Activated T-helper 1 cell treated with anti-CD3 and anti-CD28 coated beads, Interleukin-12 subunit alpha, Interleukin-12 subunit beta, Interleukin-2, Interleukin-4 antibody, amounts not matched to agents 30 ng/mL and 10 ng/mL and 1 ng/mL, durations not matched to agents 14 hours and 24 hours and 36 hours (primary cell): ENCODE measurements at regions not wholly inside any gene's neighbourhood (a gene's known extent, or its start where the extent isn't known, plus 50 kb on each side); places are given as distances from the start of the nearest gene placed in this dataset.
"Not testable (repeated sequence)": the region's sequence is repeated elsewhere in the genome, so short reads cannot be mapped to it uniquely, and the experiment has no call there.

Experiments
- DNase-seq: peaks from one replicate; pipeline ENCODE4 v3.0.0; 2021; ENCODE audit warnings: low spot score
- H3K27ac Mint-ChIP-seq: one replicate; pipeline ENCODE4 v1.8.0; 2021; ENCODE audit warnings: mild to moderate bottlenecking, mixed read lengths
- H3K27me3 Mint-ChIP-seq: one replicate; pipeline ENCODE4 v1.8.0; 2022; ENCODE audit warnings: mild to moderate bottlenecking, moderate library complexity, mixed read lengths; ENCODE audit not compliant: insufficient read depth
- H3K36me3 Mint-ChIP-seq: one replicate; pipeline ENCODE4 v1.8.0; 2021; ENCODE audit warnings: low read depth, mixed read lengths
- H3K4me1 Mint-ChIP-seq: one replicate; pipeline ENCODE4 v1.8.0; 2021; ENCODE audit warnings: low read depth, mixed read lengths
- H3K4me3 Mint-ChIP-seq: one replicate; pipeline ENCODE4 v1.8.0; 2021; ENCODE audit warnings: mild to moderate bottlenecking, moderate library complexity, mixed read lengths
- H3K9me3 Mint-ChIP-seq: one replicate; pipeline ENCODE4 v1.8.0; 2021; ENCODE audit warnings: mixed read lengths
- intact Hi-C: fragments of 100-400 bp; cut with micrococcal nuclease; formaldehyde crosslinking; loops from one replicate; pipeline ENCODE4 v1.15.1; 2024

DNA sequence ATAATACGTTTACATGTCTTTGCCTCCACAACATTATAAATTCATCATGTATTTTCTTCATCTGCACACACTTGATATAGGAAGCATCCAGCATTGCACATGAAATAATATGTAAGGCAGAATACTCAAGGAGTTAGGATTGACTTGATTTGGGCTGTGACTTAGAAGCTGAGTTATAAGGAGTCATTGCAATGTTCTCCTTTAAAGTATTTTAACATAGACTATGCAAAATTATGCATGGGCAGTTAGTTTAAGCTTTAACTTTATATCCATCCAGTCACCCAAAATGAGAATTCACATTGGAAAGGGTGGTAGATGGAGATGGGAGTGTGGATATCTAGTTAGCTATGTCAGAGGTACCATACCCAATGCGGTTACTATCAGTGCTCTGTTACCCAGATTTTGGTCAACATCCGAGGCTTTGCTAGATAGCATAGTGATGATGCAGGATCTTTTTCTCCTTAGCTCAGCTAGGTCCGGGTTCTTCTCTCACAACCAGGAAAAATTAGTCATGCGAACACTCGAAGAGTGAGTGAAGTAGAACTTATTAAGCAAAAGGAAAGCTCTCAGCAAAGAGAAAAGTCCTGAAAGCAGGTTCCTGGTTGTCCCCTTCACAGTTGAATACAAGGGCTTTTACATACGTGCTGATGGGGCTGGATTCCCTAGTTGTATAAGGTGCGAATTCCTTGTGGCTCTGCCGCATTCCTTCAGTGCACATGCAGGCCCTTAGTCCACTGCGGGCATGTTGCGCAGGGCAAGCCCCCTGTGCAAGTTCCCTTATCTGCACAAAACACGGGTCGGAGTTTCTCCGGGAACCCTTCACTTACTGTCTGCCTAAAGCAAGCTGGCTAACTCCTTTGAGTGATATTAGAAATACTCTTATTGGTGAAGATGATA, 73.1 kb upstream of the FAM20A start:
- no peaks in the 10 kb centered on the region for H3K4me1 Mint-ChIP-seq
- H3K36me3 Mint-ChIP-seq, result no peaks in the 10 kb centered on the region
- no peak overlapping the region for H3K4me3 Mint-ChIP-seq
- DNase-seq, result no peak
- no peak overlapping the region for H3K27ac Mint-ChIP-seq
- peaks cover 3% of the 10 kb centered on the region for H3K27me3 Mint-ChIP-seq
- no peaks in the 10 kb centered on the region for H3K9me3 Mint-ChIP-seq
- intact Hi-C loops, result no loop called here

- no peak for DNase-seq
- no peak overlapping the region for H3K27ac Mint-ChIP-seq
- no peaks in the 10 kb centered on the region for H3K36me3 Mint-ChIP-seq
- intact Hi-C loops, result no loop called here
- no peak overlapping the region for H3K4me3 Mint-ChIP-seq
- no peaks in the 10 kb centered on the region for H3K9me3 Mint-ChIP-seq
- H3K27me3 Mint-ChIP-seq, result peaks cover 9% of the 10 kb centered on the region
- no peaks in the 10 kb centered on the region for H3K4me1 Mint-ChIP-seq
Observed at GRCh38 chr17:68670967-68671693, 70.0 kb upstream of the FAM20A start.

DNA sequence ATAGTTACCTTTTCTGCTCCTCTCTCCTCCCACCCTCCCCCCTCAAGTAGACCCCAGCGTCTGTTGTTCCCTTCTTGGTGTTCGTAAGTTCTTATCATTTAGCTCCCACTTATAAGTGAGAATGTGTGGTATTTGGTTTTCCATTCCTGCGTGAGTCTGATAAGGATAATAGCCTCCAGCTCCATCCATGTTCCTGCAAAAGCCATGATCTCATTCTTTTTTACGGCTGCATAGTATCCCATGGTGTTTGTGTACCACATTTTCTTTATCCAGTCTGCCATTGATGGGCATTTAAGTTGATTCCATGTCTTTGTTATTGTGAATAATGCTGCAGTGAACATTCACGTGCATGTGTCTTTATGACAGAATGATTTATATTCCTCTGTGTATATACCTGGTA, 65.3 kb upstream of the FAM20A start:
- H3K9me3 Mint-ChIP-seq, H3K36me3 Mint-ChIP-seq, intact Hi-C loops, DNase-seq, H3K27ac Mint-ChIP-seq, H3K4me1 Mint-ChIP-seq, H3K4me3 Mint-ChIP-seq: not testable (repeated sequence)
- peaks cover 11% of the 10 kb centered on the region for H3K27me3 Mint-ChIP-seq

DNA sequence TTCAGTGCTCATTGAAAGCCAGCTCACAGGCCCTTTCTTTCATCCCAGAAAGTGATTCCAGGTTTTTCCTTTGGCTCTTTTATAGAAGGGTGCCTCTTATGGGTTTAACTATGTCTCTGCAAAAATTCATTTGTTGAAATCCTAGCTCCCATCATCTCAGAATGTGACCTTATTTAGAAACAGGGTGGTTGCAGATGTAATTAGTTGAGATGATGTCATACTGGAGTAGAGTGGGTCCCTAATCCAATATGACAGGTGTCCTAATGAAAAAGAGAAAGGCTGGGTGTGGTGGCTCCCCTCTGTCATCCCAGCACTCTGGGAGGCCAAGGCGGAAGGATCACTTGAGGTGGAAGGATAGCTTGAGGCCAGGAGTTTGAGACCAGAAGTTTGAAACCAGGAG, 64.2 kb upstream of the FAM20A start:
- H3K4me1 Mint-ChIP-seq, result no peaks in the 10 kb centered on the region
- H3K27me3 Mint-ChIP-seq, result peaks cover 11% of the 10 kb centered on the region
- H3K27ac Mint-ChIP-seq, result no peak overlapping the region
- DNase-seq, result no peak
- no peaks in the 10 kb centered on the region for H3K9me3 Mint-ChIP-seq
- intact Hi-C loops, result no loop called here
- no peak overlapping the region for H3K4me3 Mint-ChIP-seq
- H3K36me3 Mint-ChIP-seq, result no peaks in the 10 kb centered on the region

GRCh38 chr17:68662479-68662878, 61.3 kb upstream of the FAM20A start:
- DNase-seq, result no peak
- Mint-ChIP-seq H3K27me3 (peaks cover 7% of the 10 kb centered on the region), H3K36me3 (no peaks in the 10 kb centered on the region), H3K27ac (no peak overlapping the region), H3K4me3 (no peak overlapping the region), H3K9me3 (no peaks in the 10 kb centered on the region), H3K4me1 (no peaks in the 10 kb centered on the region)
- intact Hi-C loops, result no loop called here

DNA sequence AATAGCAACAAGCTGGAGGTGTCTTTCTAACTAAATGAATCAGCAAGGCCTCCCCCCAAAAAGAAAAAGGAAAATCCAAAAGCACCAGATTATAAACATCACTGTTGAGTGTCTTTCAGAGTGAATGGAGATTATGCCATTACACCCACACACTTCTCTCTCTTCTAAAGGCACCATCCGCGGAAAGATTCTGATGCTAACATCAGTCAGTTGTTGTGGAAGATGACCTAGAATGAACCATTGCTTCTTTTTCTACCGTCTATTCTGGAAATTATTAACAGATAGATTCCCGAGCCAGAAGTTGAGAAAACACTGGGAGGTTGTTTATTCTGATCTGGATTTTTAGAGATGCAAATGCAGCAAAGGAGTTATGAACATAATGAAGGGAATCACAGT, 60.9 kb upstream of the FAM20A start:
- Mint-ChIP-seq H3K4me1 (no peaks in the 10 kb centered on the region), H3K27ac (no peak overlapping the region), H3K9me3 (no peaks in the 10 kb centered on the region), H3K4me3 (no peak overlapping the region), H3K27me3 (peaks cover 7% of the 10 kb centered on the region), H3K36me3 (no peaks in the 10 kb centered on the region)
- no peak for DNase-seq
- intact Hi-C loops, result no loop called here

DNA sequence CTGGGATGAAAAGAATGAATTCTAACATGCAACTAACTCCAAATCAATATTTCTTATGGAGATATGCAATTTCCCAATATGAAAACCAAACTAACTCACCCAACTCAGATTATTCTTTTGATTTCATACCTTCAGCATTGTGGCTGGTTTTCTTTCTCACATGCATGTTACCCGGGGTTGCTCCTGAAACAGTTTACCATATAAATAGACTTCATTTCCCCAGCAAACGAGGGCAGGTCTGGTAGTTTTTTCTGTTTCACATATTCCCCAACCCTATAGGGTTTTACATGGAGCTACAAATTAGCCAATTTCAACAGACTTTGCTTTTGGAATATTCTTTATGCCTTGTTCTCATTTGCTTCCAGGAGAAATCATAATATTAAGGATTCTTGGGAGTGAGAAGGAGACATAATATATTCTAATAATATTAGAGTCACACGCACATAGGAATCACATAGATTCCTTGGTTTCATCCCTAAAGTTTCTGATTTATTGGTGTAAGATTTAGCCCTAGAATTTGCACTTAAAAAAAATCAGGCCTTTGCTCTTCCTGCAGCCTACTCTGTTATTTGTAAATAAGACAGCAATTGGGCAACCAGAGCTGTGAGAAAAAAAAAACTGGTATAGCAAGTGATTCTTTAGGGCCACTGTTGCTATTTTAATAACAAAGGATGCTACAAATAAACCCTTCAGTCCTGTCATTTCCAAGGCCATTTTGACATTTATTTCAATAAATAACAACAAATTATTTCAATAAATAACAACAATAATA, 60.3 kb upstream of the FAM20A start:
- Mint-ChIP-seq H3K27me3 (peaks cover 7% of the 10 kb centered on the region), H3K27ac (no peak overlapping the region), H3K9me3 (no peaks in the 10 kb centered on the region), H3K4me1 (no peaks in the 10 kb centered on the region), H3K4me3 (no peak overlapping the region), H3K36me3 (no peaks in the 10 kb centered on the region)
- DNase-seq, result no peak
- intact Hi-C loops, result no loop called here

GRCh38 chr17:68660302-68660701, 59.1 kb upstream of the FAM20A start:
- no peaks in the 10 kb centered on the region for H3K36me3 Mint-ChIP-seq
- DNase-seq, result no peak
- H3K27me3 Mint-ChIP-seq, result peaks cover 3% of the 10 kb centered on the region
- H3K27ac Mint-ChIP-seq, result no peak overlapping the region
- H3K9me3 Mint-ChIP-seq, result no peaks in the 10 kb centered on the region
- H3K4me1 Mint-ChIP-seq, result no peaks in the 10 kb centered on the region
- no peak overlapping the region for H3K4me3 Mint-ChIP-seq
- intact Hi-C loops, result no loop called here

DNA sequence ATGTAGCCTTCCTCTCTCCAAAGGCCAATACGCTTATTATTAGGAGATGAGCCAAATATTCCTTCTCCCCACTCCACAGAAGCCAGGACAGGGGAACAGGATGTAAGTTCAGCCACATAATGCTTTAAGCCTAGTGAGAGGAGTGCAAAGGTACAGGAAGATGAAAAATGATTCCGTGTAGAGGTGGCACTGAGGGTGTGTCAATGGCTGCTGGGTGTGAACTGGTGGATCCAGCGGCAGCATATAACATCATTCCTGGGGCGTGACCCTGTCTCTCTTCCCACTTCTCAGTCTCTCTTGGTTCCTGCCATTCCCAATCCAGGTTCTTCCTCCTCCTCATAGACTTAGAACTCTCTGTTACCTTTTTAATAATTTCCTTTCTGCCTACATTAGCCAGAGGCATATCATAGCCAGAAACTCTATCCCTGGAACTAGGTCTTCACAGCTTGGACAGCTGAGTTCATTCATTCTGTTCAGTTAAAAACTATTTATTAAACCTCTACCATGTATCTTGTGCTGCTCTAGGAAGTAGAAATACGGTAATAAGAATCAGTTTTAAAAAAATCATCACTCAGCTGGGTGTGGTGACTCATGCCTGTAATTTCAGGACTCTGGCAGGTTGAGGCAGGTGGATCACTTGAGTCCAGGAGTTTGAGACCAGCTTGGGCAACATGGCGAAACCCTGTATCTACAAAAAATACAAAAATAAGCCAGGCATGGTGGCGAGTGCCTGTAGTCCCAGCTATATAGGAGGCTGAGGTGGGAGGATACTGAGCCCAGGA, 58.0 kb upstream of the FAM20A start:
- H3K27me3 Mint-ChIP-seq, result peaks cover 2% of the 10 kb centered on the region
- no peak for DNase-seq
- intact Hi-C loops, result no loop called here
- no peaks in the 10 kb centered on the region for H3K9me3 Mint-ChIP-seq
- H3K36me3 Mint-ChIP-seq, result no peaks in the 10 kb centered on the region
- no peak overlapping the region for H3K27ac Mint-ChIP-seq
- no peaks in the 10 kb centered on the region for H3K4me1 Mint-ChIP-seq
- H3K4me3 Mint-ChIP-seq, result no peak overlapping the region

DNA sequence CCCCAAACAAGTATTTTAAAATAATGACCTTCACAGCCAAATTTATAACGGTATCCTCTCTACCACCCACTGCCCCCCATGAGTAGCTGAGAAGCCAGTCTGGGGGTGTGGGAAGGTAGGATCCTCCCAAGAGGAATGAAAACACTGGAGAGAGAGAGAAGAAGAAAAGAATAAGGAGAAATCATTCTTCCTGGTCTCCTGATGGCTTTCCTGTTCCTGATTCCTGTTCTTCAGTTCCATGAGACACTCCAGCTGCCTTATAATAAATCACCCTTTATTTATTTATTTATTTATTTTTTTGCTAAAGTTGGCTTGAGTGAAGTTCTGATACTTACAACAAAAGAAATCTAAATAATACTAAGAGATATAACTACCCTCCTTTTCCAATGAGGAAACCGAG, 56.4 kb upstream of the FAM20A start:
- H3K9me3 Mint-ChIP-seq, result no peaks in the 10 kb centered on the region

GRCh38 chr17:68657166-68657565, 56.0 kb upstream of the FAM20A start:
- H3K27ac Mint-ChIP-seq, result no peak overlapping the region
- H3K4me3 Mint-ChIP-seq, result no peak overlapping the region
- H3K36me3 Mint-ChIP-seq, result no peaks in the 10 kb centered on the region
- intact Hi-C loops, result no loop called here
- no peak for DNase-seq
- no peaks in the 10 kb centered on the region for H3K9me3 Mint-ChIP-seq
- H3K27me3 Mint-ChIP-seq, result peaks cover 2% of the 10 kb centered on the region
- H3K4me1 Mint-ChIP-seq, result no peaks in the 10 kb centered on the region

More for the DNA sequence above, 56.4 kb upstream of the FAM20A start:
- intact Hi-C loops, result no loop called here
- Mint-ChIP-seq H3K4me3 (no peak overlapping the region), H3K27me3 (peaks cover 2% of the 10 kb centered on the region), H3K4me1 (no peaks in the 10 kb centered on the region), H3K27ac (no peak overlapping the region), H3K36me3 (no peaks in the 10 kb centered on the region)
- DNase-seq, result no peak

DNA sequence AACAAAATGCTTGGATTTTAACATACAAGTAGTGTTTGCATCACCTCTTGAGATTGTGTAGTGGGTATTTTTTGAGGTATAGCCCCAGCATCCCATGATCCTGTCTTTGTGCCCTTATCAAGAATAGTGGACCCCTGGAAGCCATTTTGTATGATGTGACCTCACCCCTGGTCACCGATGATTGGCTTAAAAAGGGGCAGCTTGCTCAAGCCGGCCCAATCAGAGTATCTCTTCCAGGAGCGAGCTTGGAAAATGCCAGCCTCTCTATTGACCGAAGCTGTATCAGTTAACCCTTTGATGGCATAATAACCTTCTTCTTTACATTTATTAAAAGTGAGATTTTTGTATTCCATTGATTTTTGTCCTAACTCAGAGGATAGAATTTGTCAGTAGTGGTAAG, 55.5 kb upstream of the FAM20A start:
- intact Hi-C loops, result no loop called here
- peaks cover 2% of the 10 kb centered on the region for H3K27me3 Mint-ChIP-seq
- H3K9me3 Mint-ChIP-seq, result no peaks in the 10 kb centered on the region
- no peak overlapping the region for H3K4me3 Mint-ChIP-seq
- H3K27ac Mint-ChIP-seq, result no peak overlapping the region
- no peak for DNase-seq
- H3K36me3 Mint-ChIP-seq, result no peaks in the 10 kb centered on the region
- H3K4me1 Mint-ChIP-seq, result no peaks in the 10 kb centered on the region
